Keratinocyte (primary cell): ENCODE measurements at regions not wholly inside any gene's neighbourhood (a gene's known extent, or its start where the extent isn't known, plus 50 kb on each side); places are given as distances from the start of the nearest gene placed in this dataset.

Experiments used
- DNase-seq: peaks from one replicate; pipeline ENCODE4 v3.0.0-alpha.2; 2011; ENCODE audit warnings: low read depth, missing footprints, low spot score
- FAIRE-seq: peaks from 2 replicates; lab custom pipeline; 2011; peaks lifted over from hg19 to GRCh38; lab: Jason Lieb, UNC
- H2AFZ ChIP-seq: 2 replicates; pipeline ENCODE4 v1.6.0; 2012; ENCODE audit warnings: low read length, control low read depth, inconsistent platforms; ENCODE audit not compliant: control insufficient read depth
- H3K27ac ChIP-seq: 2 replicates; pipeline ENCODE4 v1.5.1; 2011; ENCODE audit warnings: low read length; ENCODE audit not compliant: control insufficient read depth, insufficient read depth
- H3K27me3 ChIP-seq: 3 replicates; pipeline ENCODE4 v1.6.0; 2011; ENCODE audit warnings: low read length; ENCODE audit not compliant: control insufficient read depth, insufficient read depth; ENCODE audit errors: extremely low read depth
- H3K36me3 ChIP-seq, 2 experiments: 2 replicates in 1 of 2; 3 replicates in 1 of 2; pipeline ENCODE4 v1.5.1; 2011; ENCODE audit warnings: low read length in 2 of 2, mild to moderate bottlenecking in 1 of 2; ENCODE audit not compliant: control insufficient read depth in 2 of 2, insufficient read depth in 2 of 2; ENCODE audit errors: extremely low read depth in 1 of 2
- H3K4me1 ChIP-seq: 3 replicates; pipeline ENCODE4 v1.5.1; 2011; ENCODE audit warnings: low read length; ENCODE audit not compliant: control insufficient read depth, insufficient read depth; ENCODE audit errors: extremely low read depth
- H3K4me2 ChIP-seq: 3 replicates; pipeline ENCODE4 v1.6.0; 2011; ENCODE audit warnings: low read depth, low read length; ENCODE audit not compliant: control insufficient read depth, insufficient read depth; ENCODE audit errors: extremely low read depth
- H3K4me3 ChIP-seq, 3 experiments: fragments of 200-600 bp in 1 of 3; sonication (generic) in 1 of 3; 2 replicates in 2 of 3; 3 replicates in 1 of 3; pipeline ENCODE4 v1.5.1; 2011 to 2016; ENCODE audit warnings: low read length in 3 of 3, mild to moderate bottlenecking in 3 of 3, control low read depth in 2 of 3, inconsistent platforms in 1 of 3, low read depth in 1 of 3, mixed read lengths in 1 of 3, mixed run types in 1 of 3, moderate library complexity in 1 of 3; ENCODE audit not compliant: control insufficient read depth in 2 of 3, insufficient read depth in 2 of 3; ENCODE audit errors: extremely low read depth in 1 of 3
- H3K79me2 ChIP-seq: 2 replicates; pipeline ENCODE4 v1.6.0; 2012; ENCODE audit warnings: low read length; ENCODE audit not compliant: control insufficient read depth, insufficient read depth
- H3K9ac ChIP-seq: 3 replicates; pipeline ENCODE4 v1.6.0; 2011; ENCODE audit warnings: low read length; ENCODE audit not compliant: control insufficient read depth, insufficient read depth; ENCODE audit errors: extremely low read depth
- H3K9me1 ChIP-seq: 3 replicates; pipeline ENCODE4 v1.6.0; 2011; ENCODE audit warnings: low read length; ENCODE audit not compliant: control insufficient read depth, insufficient read depth; ENCODE audit errors: extremely low read depth
- H3K9me3 ChIP-seq: 2 replicates; pipeline ENCODE4 v1.5.1; 2012; ENCODE audit warnings: low read depth, low read length; ENCODE audit not compliant: control insufficient read depth
- H4K20me1 ChIP-seq: 3 replicates; pipeline ENCODE4 v1.6.0; 2011; ENCODE audit warnings: low read length; ENCODE audit not compliant: control insufficient read depth, insufficient read depth; ENCODE audit errors: extremely low read depth
- CTCF ChIP-seq, 3 experiments: IDR thresholded peaks in 1 of 3; conservative IDR thresholded peaks in 1 of 3; optimal IDR thresholded peaks in 1 of 3; 2 replicates in 2 of 3; 3 replicates in 1 of 3; pipeline versions ENCODE3 to v1.5.1; 2011; ENCODE audit warnings: low read length in 3 of 3, mild to moderate bottlenecking in 3 of 3, moderate library complexity in 2 of 3, control low read depth in 1 of 3, inconsistent platforms in 1 of 3; ENCODE audit not compliant: insufficient read depth in 2 of 3; ENCODE audit errors: extremely low read depth in 1 of 3
- EZH2 ChIP-seq: IDR thresholded peaks from one replicate; pipeline ENCODE4 v1.6.1; 2012; ENCODE audit warnings: inconsistent platforms, mild to moderate bottlenecking, low read length, moderate library complexity
- dilution Hi-C: fragments of 300-500 bp; cut with MboI; formaldehyde crosslinking; loops from one replicate; pipeline ENCODE4 v1.7.0; 2020; ENCODE audit warnings: low sequenced_read_pairs; ENCODE audit not compliant: extremely low pct_ligation_motif_present

DNA sequence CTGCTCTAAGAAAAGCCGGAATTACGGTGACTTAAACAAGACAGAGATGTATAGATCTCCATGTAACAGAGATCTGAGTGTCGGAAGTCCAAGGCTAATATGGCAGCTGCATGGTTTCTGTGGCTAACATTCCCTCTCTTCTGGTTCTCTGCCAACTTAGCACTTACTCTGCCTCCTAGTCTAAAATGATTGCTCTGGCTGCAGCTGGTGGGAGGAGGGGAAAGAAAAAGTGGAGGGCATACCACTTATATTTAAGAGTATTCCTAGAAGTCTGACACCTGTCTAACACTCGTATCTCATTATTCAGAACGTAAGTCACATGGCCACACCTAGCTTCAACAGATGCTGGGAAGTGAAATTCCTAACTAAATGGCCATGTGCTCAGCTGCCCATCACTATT, 551.5 kb upstream of the TLE4 start:
- Histone ChIP-seq H3K27ac (no peak overlapping the region), H3K9ac (no peak overlapping the region), H4K20me1 (no peaks in the 10 kb centered on the region), H3K36me3 (no peaks in the 10 kb centered on the region), H3K4me3 (no peak overlapping the region), H3K79me2 (no peaks in the 10 kb centered on the region), H3K9me3 (peaks cover 2% of the 10 kb centered on the region), H2AFZ (no peak overlapping the region), H3K27me3 (no peaks in the 10 kb centered on the region), H3K9me1 (no peaks in the 10 kb centered on the region), H3K4me1 (peaks cover 27% of the 10 kb centered on the region), H3K4me2 (no peak overlapping the region)
- no peak for DNase-seq
- TF ChIP-seq CTCF (optimal IDR thresholded peaks at IDR 0.05 in 1 of 3, IDR thresholded peaks at IDR 0.05 in 1 of 3, conservative IDR thresholded peaks at IDR 0.05 in 1 of 3; ENCODE audit: extremely low read depth in 1 of 3, insufficient read depth in 2 of 3, low read length in 3 of 3) (no peak), EZH2 (no peak)
- no peak for FAIRE-seq
- dilution Hi-C loops, result no loop called here

DNA sequence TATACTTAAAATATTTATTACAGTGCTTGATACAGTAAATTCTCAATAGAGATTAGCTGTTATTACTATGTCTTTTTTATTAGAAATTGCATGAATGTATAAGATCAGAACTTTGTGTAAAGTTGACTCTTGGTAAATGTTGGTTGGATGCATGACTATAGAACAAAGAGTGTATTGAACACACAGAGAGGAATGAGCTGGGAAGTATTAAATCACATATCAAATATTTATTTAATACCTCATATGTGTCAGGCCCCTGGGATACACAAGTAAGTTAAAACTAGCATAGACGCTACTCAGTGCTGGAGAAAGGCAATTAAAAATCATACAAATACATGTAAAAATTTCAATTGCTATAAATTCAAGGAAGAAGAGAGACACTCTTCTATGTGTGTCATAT, 550.7 kb upstream of the TLE4 start:
- FAIRE-seq (no peak), DNase-seq (no peak)
- Histone ChIP-seq H2AFZ (no peak overlapping the region), H3K4me1 (peaks cover 26% of the 10 kb centered on the region), H4K20me1 (no peaks in the 10 kb centered on the region), H3K9ac (no peak overlapping the region), H3K27ac (no peak overlapping the region), H3K9me3 (peaks cover 2% of the 10 kb centered on the region), H3K9me1 (no peaks in the 10 kb centered on the region), H3K4me2 (no peak overlapping the region), H3K27me3 (no peaks in the 10 kb centered on the region), H3K36me3 (no peaks in the 10 kb centered on the region), H3K4me3 (no peak overlapping the region), H3K79me2 (no peaks in the 10 kb centered on the region)
- dilution Hi-C loops, result no loop called here
- TF ChIP-seq CTCF (optimal IDR thresholded peaks at IDR 0.05 in 1 of 3, IDR thresholded peaks at IDR 0.05 in 1 of 3, conservative IDR thresholded peaks at IDR 0.05 in 1 of 3; ENCODE audit: extremely low read depth in 1 of 3, insufficient read depth in 2 of 3, low read length in 3 of 3), result no peak
- TF ChIP-seq EZH2, result no peak
